22Rv1 (cell line): ENCODE measurements at regions not wholly inside any gene's neighbourhood (a gene's known extent, or its start where the extent isn't known, plus 50 kb on each side); places are given as distances from the start of the nearest gene placed in this dataset.

Source experiments
- ZFX ChIP-seq: fragments of 450-650 bp; IDR thresholded peaks from 2 replicates; pipeline ENCODE4 v1.6.1; 2017; ENCODE audit warnings: antibody characterized with exemption, borderline replicate concordance
- TF ChIP-seq, protein P1 (sequence below): fragments of 450-650 bp; IDR thresholded peaks from 2 replicates; pipeline ENCODE4 v1.5.1; 2017; ENCODE audit warnings: mild to moderate bottlenecking

DNA sequence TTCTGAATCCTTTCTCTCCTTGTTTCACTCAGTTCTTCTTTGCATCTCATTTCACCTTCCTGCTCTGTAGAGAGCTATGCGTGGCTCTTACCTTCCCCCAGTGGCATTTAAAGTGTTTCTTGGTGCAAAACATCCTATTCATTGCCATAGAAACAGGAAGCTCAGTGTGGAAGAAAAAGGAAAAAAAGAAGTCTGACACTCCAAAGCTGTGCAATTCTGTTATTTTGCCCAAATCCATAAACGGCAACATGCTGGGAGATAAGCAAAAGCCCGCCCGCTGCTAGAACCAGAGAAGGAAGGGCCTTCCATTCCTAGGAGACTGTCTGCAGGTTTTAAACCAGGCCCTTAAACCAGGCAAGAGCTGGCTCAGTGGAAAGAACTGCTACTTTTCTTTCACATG lies 247.1 kb downstream of the HIVEP2 start:
- TF ChIP-seq, protein P1, sequence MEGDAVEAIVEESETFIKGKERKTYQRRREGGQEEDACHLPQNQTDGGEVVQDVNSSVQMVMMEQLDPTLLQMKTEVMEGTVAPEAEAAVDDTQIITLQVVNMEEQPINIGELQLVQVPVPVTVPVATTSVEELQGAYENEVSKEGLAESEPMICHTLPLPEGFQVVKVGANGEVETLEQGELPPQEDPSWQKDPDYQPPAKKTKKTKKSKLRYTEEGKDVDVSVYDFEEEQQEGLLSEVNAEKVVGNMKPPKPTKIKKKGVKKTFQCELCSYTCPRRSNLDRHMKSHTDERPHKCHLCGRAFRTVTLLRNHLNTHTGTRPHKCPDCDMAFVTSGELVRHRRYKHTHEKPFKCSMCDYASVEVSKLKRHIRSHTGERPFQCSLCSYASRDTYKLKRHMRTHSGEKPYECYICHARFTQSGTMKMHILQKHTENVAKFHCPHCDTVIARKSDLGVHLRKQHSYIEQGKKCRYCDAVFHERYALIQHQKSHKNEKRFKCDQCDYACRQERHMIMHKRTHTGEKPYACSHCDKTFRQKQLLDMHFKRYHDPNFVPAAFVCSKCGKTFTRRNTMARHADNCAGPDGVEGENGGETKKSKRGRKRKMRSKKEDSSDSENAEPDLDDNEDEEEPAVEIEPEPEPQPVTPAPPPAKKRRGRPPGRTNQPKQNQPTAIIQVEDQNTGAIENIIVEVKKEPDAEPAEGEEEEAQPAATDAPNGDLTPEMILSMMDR, result no peak
- TF ChIP-seq ZFX, result no peak
